GM19372 (cell line): ENCODE measurements at regions not wholly inside any gene's neighbourhood (a gene's known extent, or its start where the extent isn't known, plus 50 kb on each side); places are given as distances from the start of the nearest gene placed in this dataset.
"Not testable (repeated sequence)": the region's sequence is repeated elsewhere in the genome, so short reads cannot be mapped to it uniquely, and the experiment has no call there.

Experiments
- ATAC-seq: cut with Tn5 transposase; IDR thresholded peaks from one replicate; pipeline ENCODE4 v1.9.1; 2021; ENCODE audit warnings: mild to moderate bottlenecking, low read depth, moderate library complexity; ENCODE audit not compliant: unreplicated experiment

DNA sequence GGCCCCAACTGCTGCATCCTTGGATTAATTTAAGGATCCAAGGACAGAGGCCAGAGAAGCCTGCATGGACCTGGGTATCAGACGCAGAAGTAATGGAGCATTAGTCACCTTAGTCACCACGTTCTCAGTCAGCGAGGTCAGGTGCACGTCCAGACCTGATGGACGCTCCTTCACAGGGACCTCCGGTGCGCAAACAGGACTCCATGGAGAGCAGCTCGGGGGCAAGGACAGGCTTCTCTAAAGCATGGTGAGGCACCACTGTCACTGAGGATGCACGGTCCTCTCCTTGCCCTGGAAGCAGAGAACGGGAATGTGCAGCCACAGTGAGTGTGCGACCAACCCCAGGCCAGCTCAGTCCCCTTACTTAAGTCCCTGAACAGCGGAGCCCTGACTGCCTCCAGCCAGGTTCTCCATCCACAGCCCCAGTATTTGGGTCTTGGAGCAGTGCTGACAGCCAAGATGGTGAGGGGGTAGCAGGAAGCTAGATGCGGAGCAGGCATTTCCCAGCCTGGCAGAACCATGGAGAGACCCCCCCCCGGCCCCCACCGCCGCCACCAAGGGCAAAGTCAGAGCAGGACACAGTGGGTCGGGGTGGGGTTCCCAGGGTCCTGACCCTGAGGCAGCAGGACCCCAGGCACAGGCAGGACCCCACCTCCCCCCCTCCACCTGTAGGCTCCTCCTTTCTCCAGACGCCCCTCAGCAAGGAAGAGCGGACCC, 253.4 kb upstream of the SFSWAP start:
- ATAC-seq: no peak

DNA sequence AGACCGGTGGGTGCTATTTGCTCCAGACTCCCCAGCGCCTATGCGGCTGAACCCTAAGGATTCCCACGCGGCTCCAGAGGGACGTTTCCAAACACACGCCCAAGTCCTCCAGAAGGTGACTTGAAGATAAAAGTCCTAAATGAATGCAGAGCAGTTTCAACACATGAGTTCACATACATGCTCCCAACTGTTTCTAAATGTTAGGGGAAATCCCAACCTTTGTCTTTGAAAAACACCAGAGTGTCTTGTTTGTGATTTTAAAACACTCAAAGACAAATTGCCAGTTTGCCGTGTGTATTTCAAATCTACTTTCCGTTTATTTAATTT, 252.9 kb upstream of the SFSWAP start:
- no peak for ATAC-seq

DNA sequence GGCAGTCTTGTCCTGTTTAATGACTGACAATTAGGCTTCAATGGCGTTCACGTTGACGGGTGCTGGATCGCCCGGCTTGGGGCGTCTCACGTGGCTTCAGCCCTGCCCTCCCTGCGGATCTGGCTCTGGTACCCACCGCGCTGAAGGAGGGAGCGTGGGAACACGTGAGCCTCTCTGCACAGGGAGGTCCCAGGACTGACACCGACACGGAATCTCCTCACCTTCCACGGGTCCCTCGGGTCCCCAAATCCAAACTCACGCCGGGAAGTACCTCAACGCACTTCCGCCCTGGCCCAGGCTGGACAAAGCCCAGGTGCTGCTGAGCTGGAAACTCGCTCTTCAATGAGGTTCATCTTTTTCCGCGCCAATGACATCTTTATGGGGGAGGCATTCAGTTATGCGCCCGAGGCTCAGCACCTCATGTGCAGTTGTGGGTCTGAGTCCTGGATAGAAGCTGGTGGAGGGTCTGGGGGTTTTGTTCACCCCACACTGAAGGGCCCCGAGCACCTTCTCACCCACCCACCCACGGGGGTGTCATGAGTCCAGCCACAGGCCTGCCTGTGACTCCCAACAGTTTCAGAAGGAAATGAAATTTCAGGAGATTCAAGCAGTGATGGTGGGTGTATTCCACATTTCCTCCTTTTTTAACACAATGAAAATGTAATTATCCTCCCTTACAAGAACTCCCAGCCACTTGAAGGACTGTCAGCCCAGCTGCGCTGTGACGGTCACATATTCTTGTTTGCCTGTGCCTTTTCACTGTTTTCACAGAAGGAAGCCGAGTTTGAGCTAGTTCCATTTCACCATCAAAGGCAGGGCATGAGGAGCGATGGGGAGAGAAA, 251.7 kb upstream of the SFSWAP start:
- no peak for ATAC-seq

DNA sequence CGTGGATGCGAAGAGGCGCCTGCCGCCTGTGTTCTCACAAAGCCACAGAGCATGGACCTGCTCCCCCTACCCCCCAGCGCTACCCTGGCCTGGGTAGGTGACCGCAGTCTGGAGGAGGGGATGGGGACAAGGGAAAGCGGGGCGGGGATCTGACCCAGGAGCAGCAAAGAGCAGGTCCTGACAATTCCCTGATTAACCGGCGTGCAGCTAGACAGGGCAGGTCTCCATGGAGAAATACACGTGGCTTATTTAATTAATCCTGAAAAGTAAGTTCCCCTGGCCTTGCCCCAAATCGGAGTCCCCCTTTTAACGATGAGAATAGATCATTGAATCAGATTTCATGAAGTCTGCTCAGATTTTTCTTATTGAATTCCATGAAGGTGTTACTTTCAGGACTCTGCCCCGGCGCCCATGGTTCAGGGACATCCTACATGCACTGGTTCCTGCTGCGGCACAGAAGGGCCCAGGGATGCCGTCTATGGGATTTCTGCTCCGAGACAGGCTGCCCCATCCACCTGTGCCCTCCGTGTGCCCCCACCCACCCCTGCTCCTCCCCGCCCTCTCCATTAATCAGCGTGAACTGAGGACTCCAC, 251.0 kb upstream of the SFSWAP start:
- ATAC-seq: no peak

DNA sequence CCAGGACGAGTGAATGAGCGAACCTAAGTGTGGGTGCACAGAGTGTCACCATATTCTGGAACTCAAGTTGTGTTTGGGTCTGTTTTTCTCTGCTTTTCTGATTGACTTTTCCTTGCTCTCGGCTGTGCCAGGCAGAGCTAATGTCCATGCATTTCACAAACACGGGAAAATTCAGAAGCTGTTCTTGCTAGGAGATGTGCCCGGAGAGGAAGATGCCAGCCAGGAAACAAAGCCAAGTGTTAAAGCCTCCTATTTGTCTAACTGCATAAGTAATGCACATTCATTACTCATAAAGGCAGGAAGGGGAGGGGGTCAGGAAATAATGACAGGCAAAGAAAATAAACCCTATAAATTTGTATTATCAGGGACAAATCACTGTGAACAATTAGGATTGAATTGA, 250.4 kb upstream of the SFSWAP start:
- no peak for ATAC-seq

DNA sequence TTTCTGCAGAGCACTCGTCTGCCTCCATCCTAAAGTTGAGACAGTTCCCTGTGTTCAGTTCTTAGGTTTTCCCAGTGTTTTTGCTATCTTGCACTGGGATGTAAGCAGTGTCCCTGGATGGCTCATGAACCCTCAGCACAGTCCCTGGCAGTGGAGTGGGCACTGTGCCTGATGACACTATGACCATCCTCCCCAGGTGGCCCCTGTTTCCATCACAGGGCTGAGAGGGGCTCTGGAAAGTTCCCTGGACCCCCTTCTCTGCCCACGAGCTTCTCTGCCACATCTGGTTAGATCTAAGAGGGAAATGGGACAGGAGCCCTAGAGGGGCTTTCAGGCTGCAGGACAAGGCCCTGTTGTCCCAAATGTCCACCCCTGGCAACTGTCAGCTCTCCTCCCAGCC, 249.8 kb upstream of the SFSWAP start:
- ATAC-seq: no peak

DNA sequence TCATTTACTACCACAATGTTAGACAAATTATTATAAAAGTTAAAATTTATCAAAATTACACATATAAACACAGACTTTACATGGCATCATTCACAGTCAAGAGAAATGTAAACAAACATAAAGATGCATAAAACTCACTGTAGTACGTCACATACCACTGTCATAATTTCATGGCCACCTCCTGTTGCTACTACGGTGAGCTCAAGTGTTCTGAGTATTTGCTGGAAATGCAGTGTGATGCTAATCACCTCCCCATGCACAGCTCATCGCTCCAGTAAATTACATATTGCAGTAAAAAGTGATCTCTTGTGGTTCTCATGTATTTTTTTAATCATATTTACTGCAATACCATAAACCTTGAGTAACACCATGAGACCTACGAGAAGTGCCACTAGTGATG, 247.7 kb upstream of the SFSWAP start:
- ATAC-seq: no peak

DNA sequence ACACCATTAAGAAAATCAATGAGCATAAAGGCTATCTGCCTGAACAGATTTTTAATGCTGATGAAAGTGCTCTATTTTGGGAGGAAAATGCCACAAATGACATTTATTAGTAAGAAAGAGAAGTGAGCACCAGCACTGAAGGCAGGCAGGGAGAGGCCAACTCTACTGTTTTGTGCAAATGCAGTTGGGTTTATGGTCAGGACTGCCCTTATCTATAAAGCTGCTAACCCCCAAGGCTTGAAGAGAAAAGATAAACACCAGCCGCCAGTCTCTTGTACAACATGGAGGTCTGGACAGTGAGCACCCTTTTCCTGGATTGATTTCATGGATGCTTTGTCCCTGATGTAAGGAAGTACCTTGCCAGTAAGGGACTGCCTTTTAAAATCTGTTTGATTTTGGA, 246.8 kb upstream of the SFSWAP start:
- ATAC-seq: no peak

DNA sequence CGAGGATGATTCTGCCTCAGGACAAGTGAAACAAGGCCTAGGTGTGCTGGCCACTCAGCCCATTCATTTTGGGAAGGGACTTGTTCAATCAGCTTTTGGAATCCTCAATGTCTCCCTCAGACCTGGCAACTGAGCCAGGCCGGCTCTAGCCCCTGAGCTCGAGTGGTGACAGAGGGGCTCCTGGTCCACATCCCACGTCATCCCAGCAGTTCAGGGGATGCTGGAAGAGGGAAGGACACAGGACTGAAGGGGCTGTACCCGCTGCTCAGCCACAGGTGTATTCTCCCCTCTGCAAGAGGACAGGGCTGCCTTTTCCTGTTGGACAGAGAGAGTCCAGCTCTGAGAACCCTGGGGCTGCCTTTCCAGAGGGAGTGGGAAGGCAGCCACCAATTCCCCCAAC, 244.6 kb upstream of the SFSWAP start:
- ATAC-seq: no peak

DNA sequence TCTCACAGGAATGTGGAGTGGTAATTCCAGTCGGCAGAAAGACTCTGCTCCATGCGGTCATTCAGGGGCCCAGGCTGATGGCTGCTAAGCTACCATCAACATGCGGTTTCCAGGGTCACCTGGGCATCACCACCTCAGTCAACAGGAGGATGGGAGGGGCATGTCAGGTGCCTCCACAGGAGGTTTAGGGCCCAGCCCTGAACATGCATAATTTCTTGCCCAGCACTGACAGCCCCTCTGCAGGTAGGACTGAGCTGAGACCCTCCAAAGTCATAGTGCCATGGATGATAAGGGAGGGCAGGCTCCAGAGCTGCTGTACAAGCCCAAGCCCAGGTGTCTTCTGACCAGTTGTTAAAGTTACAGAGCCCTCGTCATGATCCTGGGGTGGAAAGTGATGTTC, 244.0 kb upstream of the SFSWAP start:
- no peak for ATAC-seq

DNA sequence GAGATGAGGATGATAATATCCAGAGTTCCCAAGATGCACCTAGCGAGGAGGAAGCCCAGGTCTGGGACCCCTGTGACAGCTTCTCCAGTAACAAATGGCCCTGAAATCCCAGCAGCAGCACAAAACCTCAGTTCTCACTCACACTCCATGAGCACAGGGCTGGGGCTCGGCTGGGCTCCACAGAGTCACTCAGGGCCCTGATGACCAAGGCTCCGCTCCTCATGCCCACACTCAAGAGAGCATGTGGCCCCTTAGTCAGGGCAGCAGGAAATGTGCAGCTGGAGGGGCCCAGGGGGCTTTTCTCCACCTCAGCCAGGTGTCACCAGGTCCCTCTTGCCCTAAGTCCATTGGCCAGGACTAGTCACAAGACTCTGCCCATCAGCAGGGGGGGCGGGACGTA, 242.7 kb upstream of the SFSWAP start:
- no peak for ATAC-seq

DNA sequence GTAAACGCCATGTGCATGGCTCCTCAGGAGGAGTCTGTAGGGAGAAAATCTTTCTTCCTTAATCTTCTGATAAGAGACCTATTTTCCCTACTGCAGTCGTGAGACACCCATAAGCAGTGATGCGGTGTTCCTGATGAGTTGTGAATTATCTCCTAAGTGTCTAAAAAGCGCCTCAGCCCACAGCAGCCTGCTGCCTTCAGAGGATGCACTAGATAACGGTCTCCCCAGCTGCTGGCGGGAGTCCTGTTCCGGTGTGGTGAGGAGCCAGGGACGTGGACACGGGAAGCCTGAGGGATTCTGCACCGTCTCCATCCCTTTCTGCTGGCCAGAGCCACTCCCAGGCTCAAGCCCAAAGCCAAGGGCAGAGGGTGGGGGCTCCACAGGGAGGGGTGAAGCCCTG, 240.9 kb upstream of the SFSWAP start:
- ATAC-seq: not testable (repeated sequence)

DNA sequence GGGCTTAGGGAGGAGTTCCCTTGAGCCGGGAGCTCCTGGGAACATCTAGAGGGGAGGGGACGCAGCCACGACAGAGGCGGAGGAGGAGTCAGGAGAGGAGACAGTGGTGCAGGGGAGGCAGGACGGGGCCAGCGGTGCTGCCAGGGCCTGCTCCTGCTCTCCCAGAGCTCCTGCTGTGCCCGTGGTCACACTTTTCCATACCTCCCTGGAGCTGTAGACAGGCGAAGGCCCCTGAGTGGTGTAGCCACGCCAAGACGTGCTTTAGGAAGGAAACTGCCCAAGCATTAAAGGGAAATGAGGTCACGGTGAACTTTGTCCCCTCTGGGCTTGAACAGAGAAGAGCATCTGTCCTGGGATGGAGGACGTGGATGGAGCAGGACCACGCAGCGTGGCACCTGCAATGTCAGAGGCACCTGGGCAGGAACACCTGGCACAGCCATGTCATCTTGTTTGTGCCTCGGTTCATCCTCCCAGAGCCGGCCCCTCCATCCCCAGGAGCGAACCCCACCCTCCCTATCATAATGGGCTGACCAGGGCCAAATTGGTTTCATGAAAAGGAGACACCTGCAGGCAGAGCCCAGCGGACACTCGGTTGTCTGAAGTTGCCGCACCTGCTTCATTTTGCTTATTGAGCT, 239.5 kb upstream of the SFSWAP start:
- no peak for ATAC-seq

DNA sequence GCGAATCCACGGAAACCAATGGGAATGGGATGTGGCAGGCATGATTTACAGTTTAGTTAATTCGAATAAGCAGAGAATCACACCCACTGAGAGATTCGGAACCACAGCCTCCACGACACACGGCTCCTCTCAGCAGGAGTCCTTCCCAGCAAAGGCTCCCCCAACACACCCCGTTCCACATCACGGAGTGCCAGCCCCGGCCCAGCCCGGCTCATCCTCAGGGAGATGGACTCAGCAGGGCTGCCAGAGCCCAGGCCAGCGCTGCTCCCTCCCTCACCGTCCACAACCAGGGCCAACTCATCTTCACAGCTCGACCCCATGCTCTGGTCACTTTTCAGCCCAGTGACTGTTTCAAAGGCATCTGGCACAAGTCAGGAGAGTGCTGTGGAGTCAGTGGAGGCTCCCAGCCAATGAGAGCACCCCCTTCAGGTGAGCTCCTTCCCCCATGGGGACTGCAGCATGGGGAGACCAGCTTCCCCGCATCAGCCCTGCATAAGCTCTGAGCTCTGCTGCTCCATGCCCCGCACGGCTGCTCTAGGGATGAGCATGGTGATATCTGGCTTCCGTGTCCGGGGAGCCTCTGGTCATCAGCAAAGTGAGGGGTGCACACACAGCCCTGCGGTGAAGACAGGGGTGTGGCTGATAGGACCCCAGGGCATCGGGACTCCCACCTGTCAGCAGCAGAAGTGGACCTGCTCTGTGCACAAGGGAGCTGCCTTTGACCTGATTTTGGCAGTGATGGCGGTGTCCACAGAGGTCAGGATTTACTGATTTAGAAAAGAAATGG, 238.8 kb upstream of the SFSWAP start:
- ATAC-seq: no peak

DNA sequence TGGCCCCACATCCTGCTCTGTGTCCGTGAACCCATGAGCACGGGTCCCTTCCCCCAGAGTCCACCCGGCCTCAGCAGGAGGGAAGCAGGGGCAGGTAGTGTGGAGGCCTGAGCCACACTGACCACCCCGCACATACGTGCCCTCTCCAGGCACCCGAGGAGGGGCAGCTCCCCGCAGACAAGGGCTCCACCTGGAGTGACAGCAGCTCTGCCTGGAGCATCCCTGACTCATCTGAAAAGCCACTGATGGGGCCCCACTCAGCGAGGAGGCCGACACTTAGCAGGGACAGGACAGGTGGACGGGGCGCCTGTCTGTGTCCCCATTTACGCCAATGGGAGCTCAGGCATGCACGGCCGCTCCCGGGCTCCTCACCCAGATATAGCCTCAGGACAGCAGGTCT, 237.6 kb upstream of the SFSWAP start:
- no peak for ATAC-seq

DNA sequence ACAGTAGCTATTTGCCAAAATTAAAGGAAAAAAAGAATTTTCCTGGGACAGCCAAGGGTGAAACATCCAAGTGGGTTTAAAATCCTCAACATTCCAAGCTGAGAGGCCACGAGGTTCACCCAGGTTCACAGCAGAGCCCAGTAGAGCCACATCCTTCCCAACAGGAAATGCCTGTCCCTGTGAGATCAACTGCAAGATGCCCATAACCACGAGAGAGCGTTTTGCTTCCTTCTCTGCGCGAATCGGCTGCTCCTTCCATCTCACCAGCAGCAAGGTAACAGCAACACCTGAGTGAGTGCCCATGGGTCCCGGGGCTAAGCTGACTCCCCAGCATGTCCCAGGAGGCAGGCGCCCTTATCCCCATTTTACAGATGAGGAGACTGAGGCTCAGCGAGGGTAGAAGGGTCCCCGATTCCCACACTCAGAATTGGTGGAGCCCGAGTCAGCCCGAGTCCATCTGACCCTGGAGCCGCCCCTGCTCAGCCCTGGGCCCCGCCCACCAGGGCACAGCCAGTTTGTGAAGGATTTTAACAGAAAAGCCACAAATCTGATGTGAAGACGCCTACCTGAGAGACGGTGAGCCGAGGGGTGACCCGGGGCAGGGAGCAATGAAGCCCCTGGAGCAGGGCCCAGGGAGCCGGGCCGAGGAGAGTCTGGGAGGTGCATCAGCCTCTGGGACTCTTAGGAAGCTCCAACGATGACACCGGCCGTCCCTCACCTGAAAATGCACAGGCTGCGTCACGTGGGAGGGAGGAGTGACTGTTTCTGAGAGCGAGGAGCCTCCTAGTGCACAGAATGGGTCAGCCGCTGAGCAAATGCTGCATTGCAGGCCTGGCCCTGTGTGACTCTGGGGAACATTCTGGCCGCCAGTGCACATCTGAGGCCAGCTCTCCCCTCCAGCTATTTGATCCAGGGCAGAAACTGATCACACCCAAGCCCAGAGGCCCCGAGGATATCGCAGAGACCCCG, 236.9 kb upstream of the SFSWAP start:
- no peak for ATAC-seq

DNA sequence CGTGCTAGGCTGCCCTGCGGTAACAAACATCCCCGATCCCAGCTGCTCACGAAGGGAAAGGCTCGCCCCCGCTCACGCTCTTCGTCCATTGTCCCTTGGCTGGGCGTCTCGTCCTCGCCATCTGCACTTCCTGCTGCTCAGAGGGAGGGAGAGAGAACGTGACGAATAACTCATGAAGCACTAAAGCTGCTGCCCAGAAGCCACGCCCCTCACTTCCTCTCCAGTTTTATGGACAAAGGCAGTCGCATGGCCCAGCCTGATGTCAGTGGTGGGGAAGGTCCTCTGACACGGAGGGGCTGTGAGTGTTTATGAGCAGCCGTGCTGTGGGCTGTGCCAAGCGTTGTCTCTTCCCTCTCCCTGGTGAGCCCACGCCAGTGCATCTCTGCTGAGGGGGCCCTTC, 235.9 kb upstream of the SFSWAP start:
- ATAC-seq: not testable (repeated sequence)

DNA sequence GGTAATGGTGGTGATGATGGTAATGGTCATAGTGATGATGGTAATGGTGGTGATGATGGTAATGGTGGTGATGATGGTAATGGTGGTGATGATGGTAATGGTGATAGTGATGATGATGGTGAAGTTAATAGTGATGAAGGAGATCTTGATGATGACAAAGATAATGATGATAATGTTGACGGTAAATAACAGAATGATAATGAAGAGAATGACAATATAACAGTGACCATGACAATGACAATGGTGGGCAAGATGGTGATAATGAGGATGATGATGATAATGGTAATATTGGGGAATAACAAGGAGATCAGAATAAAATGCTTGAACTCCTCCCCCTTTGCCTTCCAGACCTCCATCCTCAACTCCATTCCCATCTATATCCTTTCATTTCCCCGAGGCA, 233.3 kb upstream of the SFSWAP start:
- ATAC-seq: no peak

DNA sequence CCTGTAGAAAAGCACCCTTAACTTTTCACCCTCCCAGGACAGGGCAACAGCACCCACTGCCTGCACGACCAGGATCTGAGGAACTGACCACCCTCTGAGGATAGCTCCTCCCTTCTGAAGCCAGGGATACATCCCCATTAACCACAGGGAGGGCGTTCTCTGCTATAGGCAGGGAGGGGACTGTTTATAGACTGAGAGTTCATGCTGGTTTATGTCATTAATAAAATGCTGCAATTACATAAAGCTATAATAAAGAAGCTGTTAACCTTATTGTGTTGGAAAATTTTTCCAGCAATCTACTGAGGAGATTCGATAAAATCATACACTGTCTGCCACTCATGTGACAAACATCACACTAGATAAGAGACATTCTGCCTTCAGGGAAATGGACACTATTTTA, 232.4 kb upstream of the SFSWAP start:
- no peak for ATAC-seq

DNA sequence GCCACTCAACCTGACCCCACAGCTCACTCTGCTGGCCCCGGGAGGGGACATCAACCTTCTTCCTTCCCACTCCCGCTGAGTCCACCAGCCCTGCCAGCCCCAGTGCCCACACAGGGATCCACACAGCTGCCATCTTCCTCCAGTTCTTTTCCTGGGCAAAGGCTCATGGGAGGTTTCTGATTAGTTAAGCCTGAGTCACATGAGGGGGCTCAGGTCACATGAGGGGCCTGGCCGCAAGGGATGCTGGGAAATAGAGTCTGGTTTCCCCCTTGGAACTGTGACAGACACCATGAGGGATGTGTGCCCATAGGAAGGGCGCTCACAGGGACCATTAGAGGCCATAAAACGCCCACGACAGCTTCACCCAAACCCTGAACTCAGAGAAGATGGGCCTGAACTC, 228.7 kb upstream of the SFSWAP start:
- no peak for ATAC-seq
